ENCODE measurements at regions not wholly inside any gene's neighbourhood (a gene's known extent, or its start where the extent isn't known, plus 50 kb on each side); places are given as distances from the start of the nearest gene placed in this dataset.

- Mint-ChIP-seq H3K4me1 (ENCODE audit: low read depth) (no peaks in the 10 kb centered on the region), H3K36me3 (ENCODE audit: low read depth) (no peaks in the 10 kb centered on the region), H3K27ac (no peak overlapping the region), H3K4me3 (no peak overlapping the region), H3K9me3 (no peaks in the 10 kb centered on the region), H3K27me3 (no peaks in the 10 kb centered on the region)
- intact Hi-C loops (cut with micrococcal nuclease): no loop called here
These were observed 292.0 kb downstream of the FGFR2 start for GRCh38 chr10:121306159-121306673.

- Mint-ChIP-seq H3K36me3 (ENCODE audit: low read depth) (no peaks in the 10 kb centered on the region), H3K27me3 (no peaks in the 10 kb centered on the region), H3K27ac (no peak overlapping the region), H3K4me3 (no peak overlapping the region), H3K4me1 (ENCODE audit: low read depth) (no peaks in the 10 kb centered on the region), H3K9me3 (no peaks in the 10 kb centered on the region)
- intact Hi-C loops (cut with micrococcal nuclease): no loop called here
These were observed 290.7 kb downstream of the FGFR2 start for GRCh38 chr10:121307411-121307980.

GRCh38 chr10:121308020-121308419 lies 290.2 kb downstream of the FGFR2 start:
- H3K9me3 Mint-ChIP-seq: no peaks in the 10 kb centered on the region
- no peaks in the 10 kb centered on the region for H3K4me1 Mint-ChIP-seq (ENCODE audit: low read depth)
- no peaks in the 10 kb centered on the region for H3K36me3 Mint-ChIP-seq (ENCODE audit: low read depth)
- H3K27me3 Mint-ChIP-seq: no peaks in the 10 kb centered on the region
- H3K4me3 Mint-ChIP-seq: no peak overlapping the region
- no peak overlapping the region for H3K27ac Mint-ChIP-seq
- intact Hi-C loops (cut with micrococcal nuclease): no loop called here

GRCh38 chr10:121309164-121309563 lies 289.1 kb downstream of the FGFR2 start:
- intact Hi-C loops (cut with micrococcal nuclease): no loop called here
- H3K4me3 Mint-ChIP-seq: no peak overlapping the region

GRCh38 chr10:121310151-121310711 lies 288.0 kb downstream of the FGFR2 start:
- Mint-ChIP-seq H3K27me3 (no peaks in the 10 kb centered on the region), H3K27ac (no peak overlapping the region), H3K4me3 (no peak overlapping the region), H3K36me3 (ENCODE audit: low read depth) (no peaks in the 10 kb centered on the region), H3K9me3 (no peaks in the 10 kb centered on the region), H3K4me1 (ENCODE audit: low read depth) (no peaks in the 10 kb centered on the region)
- intact Hi-C loops (cut with micrococcal nuclease): no loop called here

More at GRCh38 chr10:121309164-121309563, 289.1 kb downstream of the FGFR2 start:
- Mint-ChIP-seq H3K36me3 (ENCODE audit: low read depth) (no peaks in the 10 kb centered on the region), H3K27ac (no peak overlapping the region), H3K9me3 (no peaks in the 10 kb centered on the region), H3K4me1 (ENCODE audit: low read depth) (no peaks in the 10 kb centered on the region), H3K27me3 (no peaks in the 10 kb centered on the region)

- H3K4me1 Mint-ChIP-seq (ENCODE audit: low read depth): no peaks in the 10 kb centered on the region
These were observed 286.3 kb downstream of the FGFR2 start for GRCh38 chr10:121311812-121312443.

GRCh38 chr10:121312587-121312986 lies 285.7 kb downstream of the FGFR2 start:
- no peaks in the 10 kb centered on the region for H3K4me1 Mint-ChIP-seq (ENCODE audit: low read depth)
- H3K27me3 Mint-ChIP-seq: no peaks in the 10 kb centered on the region
- no peaks in the 10 kb centered on the region for H3K9me3 Mint-ChIP-seq
- intact Hi-C loops (cut with micrococcal nuclease): no loop called here
- no peaks in the 10 kb centered on the region for H3K36me3 Mint-ChIP-seq (ENCODE audit: low read depth)
- H3K4me3 Mint-ChIP-seq: no peak overlapping the region
- H3K27ac Mint-ChIP-seq: no peak overlapping the region

More at GRCh38 chr10:121311812-121312443, 286.3 kb downstream of the FGFR2 start:
- Mint-ChIP-seq H3K9me3 (no peaks in the 10 kb centered on the region), H3K36me3 (ENCODE audit: low read depth) (no peaks in the 10 kb centered on the region), H3K4me3 (no peak overlapping the region), H3K27me3 (no peaks in the 10 kb centered on the region), H3K27ac (no peak overlapping the region)
- intact Hi-C loops (cut with micrococcal nuclease): no loop called here

GRCh38 chr10:121313119-121313875 lies 284.9 kb downstream of the FGFR2 start:
- intact Hi-C loops (cut with micrococcal nuclease): no loop called here
- Mint-ChIP-seq H3K27me3 (no peaks in the 10 kb centered on the region), H3K36me3 (ENCODE audit: low read depth) (no peaks in the 10 kb centered on the region), H3K9me3 (no peaks in the 10 kb centered on the region), H3K4me3 (no peak overlapping the region), H3K4me1 (ENCODE audit: low read depth) (no peaks in the 10 kb centered on the region), H3K27ac (no peak overlapping the region)

GRCh38 chr10:121316432-121316831 lies 281.8 kb downstream of the FGFR2 start:
- intact Hi-C loops (cut with micrococcal nuclease): no loop called here
- no peaks in the 10 kb centered on the region for H3K36me3 Mint-ChIP-seq (ENCODE audit: low read depth)
- H3K4me1 Mint-ChIP-seq (ENCODE audit: low read depth): no peaks in the 10 kb centered on the region
- H3K27ac Mint-ChIP-seq: no peak overlapping the region
- no peak overlapping the region for H3K4me3 Mint-ChIP-seq
- no peaks in the 10 kb centered on the region for H3K9me3 Mint-ChIP-seq
- H3K27me3 Mint-ChIP-seq: no peaks in the 10 kb centered on the region

GRCh38 chr10:121317374-121317773 lies 280.9 kb downstream of the FGFR2 start:
- Mint-ChIP-seq H3K27ac (no peak overlapping the region), H3K27me3 (no peaks in the 10 kb centered on the region), H3K9me3 (no peaks in the 10 kb centered on the region), H3K4me3 (no peak overlapping the region), H3K4me1 (ENCODE audit: low read depth) (no peaks in the 10 kb centered on the region), H3K36me3 (ENCODE audit: low read depth) (no peaks in the 10 kb centered on the region)
- intact Hi-C loops (cut with micrococcal nuclease): no loop called here

GRCh38 chr10:121322046-121322445 lies 276.2 kb downstream of the FGFR2 start:
- Mint-ChIP-seq H3K36me3 (ENCODE audit: low read depth) (no peaks in the 10 kb centered on the region), H3K27me3 (no peaks in the 10 kb centered on the region), H3K27ac (no peak overlapping the region), H3K4me1 (ENCODE audit: low read depth) (no peaks in the 10 kb centered on the region), H3K9me3 (no peaks in the 10 kb centered on the region), H3K4me3 (no peak overlapping the region)
- intact Hi-C loops (cut with micrococcal nuclease): no loop called here

- Mint-ChIP-seq H3K27ac (no peak overlapping the region), H3K27me3 (no peaks in the 10 kb centered on the region), H3K4me3 (no peak overlapping the region), H3K36me3 (ENCODE audit: low read depth) (no peaks in the 10 kb centered on the region), H3K9me3 (no peaks in the 10 kb centered on the region), H3K4me1 (ENCODE audit: low read depth) (no peaks in the 10 kb centered on the region)
- intact Hi-C loops (cut with micrococcal nuclease): no loop called here
These were observed 275.5 kb downstream of the FGFR2 start for GRCh38 chr10:121322776-121323175.

GRCh38 chr10:121323443-121323842 lies 274.8 kb downstream of the FGFR2 start:
- H3K36me3 Mint-ChIP-seq (ENCODE audit: low read depth): no peaks in the 10 kb centered on the region
- H3K9me3 Mint-ChIP-seq: no peaks in the 10 kb centered on the region
- H3K27me3 Mint-ChIP-seq: no peaks in the 10 kb centered on the region
- H3K27ac Mint-ChIP-seq: no peak overlapping the region
- intact Hi-C loops (cut with micrococcal nuclease): no loop called here
- H3K4me3 Mint-ChIP-seq: no peak overlapping the region
- no peaks in the 10 kb centered on the region for H3K4me1 Mint-ChIP-seq (ENCODE audit: low read depth)

GRCh38 chr10:121324678-121325213 lies 273.5 kb downstream of the FGFR2 start:
- intact Hi-C loops (cut with micrococcal nuclease): no loop called here
- Mint-ChIP-seq H3K36me3 (ENCODE audit: low read depth) (no peaks in the 10 kb centered on the region), H3K4me1 (ENCODE audit: low read depth) (no peaks in the 10 kb centered on the region), H3K4me3 (no peak overlapping the region), H3K27ac (no peak overlapping the region), H3K9me3 (no peaks in the 10 kb centered on the region), H3K27me3 (no peaks in the 10 kb centered on the region)

All from dendritic cell treated with granulocyte-macrophage colony-stimulating factor and Interleukin-4, amounts not matched to agents 40 ng/mL and 50 ng/mL, for 4 days (primary cell).